A172 (cell line): ENCODE measurements at regions not wholly inside any gene's neighbourhood (a gene's known extent, or its start where the extent isn't known, plus 50 kb on each side); places are given as distances from the start of the nearest gene placed in this dataset.
A peak's percentile ranks its signal among the peaks of the same experiment; 100 is the strongest.

Experiments
- DNase-seq: peaks from one replicate; pipeline ENCODE4 v3.0.0-alpha.2; 2015; ENCODE audit warnings: low spot score

- no peak for DNase-seq
These were observed 59.3 kb upstream of the PPP2R5A start for GRCh38 chr1:212225871-212226302.

GRCh38 chr1:212226467-212226866 is 58.7 kb upstream of the PPP2R5A start:
- no peak for DNase-seq

GRCh38 chr1:212228076-212228475 is 57.1 kb upstream of the PPP2R5A start:
- DNase-seq = no peak

GRCh38 chr1:212228591-212229119 is 56.6 kb upstream of the PPP2R5A start:
- DNase-seq = no peak

DNA sequence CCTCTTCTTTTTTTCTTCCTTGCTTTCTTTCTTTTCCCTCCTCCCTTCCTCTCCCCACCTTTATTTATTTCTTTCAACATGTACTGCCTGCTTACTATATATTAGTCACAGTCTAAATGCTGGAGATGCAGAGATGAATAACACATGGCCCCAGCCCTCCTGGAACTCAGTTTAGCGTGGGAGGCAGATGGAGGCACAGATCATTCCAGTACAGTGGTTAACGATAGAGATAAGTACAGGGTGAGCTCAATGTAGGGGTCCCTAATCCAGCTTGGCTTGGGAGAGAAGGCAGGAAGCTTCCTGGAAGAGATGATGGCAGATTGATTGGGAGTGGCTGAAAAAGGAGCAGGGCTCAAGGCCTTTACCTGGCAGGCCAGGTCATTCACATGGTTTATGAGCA is 55.6 kb upstream of the PPP2R5A start:
- DNase-seq = no peak

DNA sequence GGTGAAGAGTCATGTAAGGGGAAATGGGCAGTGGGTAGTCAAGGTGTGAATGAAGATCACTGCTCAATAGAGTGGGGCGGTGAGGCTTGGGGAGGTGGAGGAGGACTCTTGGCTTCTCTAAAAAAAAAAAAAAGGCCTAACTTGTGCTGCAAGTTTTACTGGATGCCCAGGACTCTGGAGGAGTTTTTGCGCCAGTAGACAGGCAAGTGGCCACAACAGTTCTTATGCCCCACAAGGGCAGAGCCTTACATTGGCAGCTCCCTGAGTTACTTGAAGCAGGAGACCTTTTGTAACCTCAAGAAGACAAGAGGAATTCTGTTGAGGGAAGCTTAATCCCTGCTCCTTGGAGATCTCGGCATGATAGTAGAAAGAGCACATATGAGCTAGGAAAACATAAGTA is 54.9 kb upstream of the PPP2R5A start:
- DNase-seq = no peak

GRCh38 chr1:212231372-212231771 is 53.8 kb upstream of the PPP2R5A start:
- DNase-seq = no peak

- no peak for DNase-seq
These were observed 53.1 kb upstream of the PPP2R5A start for GRCh38 chr1:212232090-212232489.

DNA sequence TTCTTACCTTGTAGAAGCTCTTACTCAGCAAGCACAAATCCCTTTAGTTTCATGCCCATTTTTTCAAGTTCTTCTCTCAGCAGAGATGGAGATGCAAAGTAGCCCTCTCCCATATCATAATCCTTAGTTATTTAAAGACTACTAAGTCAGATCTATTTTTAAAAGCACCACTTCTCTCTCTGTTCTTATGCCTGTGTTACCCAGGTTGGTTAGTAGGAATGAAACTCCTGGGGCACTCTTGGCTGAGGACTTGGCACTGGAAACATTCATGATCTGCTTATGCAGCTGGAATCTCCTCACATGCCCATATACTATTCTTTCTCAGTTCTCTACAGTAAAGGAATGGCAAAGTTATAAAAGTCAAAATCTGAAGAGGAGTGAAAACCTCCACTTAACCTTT is 51.9 kb upstream of the PPP2R5A start:
- no peak for DNase-seq

- peak; percentile 98 for DNase-seq
These were observed 50.5 kb upstream of the PPP2R5A start for GRCh38 chr1:212234431-212235395.
